Mesothelial cell of epicardium (in vitro differentiated cells): ENCODE measurements at regions not wholly inside any gene's neighbourhood (a gene's known extent, or its start where the extent isn't known, plus 50 kb on each side); places are given as distances from the start of the nearest gene placed in this dataset.
"Not testable (repeated sequence)": the region's sequence is repeated elsewhere in the genome, so short reads cannot be mapped to it uniquely, and the experiment has no call there.

ENCODE experiments used
- DNase-seq, 2 experiments: peaks; one replicate each; pipeline ENCODE4 v3.0.0; 2021; ENCODE audit warnings: low spot score in 2 of 2; ENCODE audit not compliant: unreplicated experiment in 2 of 2
- H3K27ac Mint-ChIP-seq: 2 replicates; pipeline ENCODE4 v1.8.0; 2021; ENCODE audit warnings: mixed read lengths
- H3K27me3 Mint-ChIP-seq: 2 replicates; pipeline ENCODE4 v1.8.0; 2021; ENCODE audit warnings: low read depth, mixed read lengths
- H3K36me3 Mint-ChIP-seq: 2 replicates; pipeline ENCODE4 v1.8.0; 2021; ENCODE audit warnings: mixed read lengths
- H3K4me1 Mint-ChIP-seq: 2 replicates; pipeline ENCODE4 v1.8.0; 2021; ENCODE audit warnings: mixed read lengths
- H3K4me3 Mint-ChIP-seq: 2 replicates; pipeline ENCODE4 v1.8.0; 2021; ENCODE audit warnings: mild to moderate bottlenecking, moderate library complexity, mixed read lengths
- H3K9me3 Mint-ChIP-seq: 2 replicates; pipeline ENCODE4 v1.8.0; 2021; ENCODE audit warnings: mixed read lengths
- TF ChIP-seq, protein P1 (sequence below): fragments of 200-600 bp; sonication (generic); IDR thresholded peaks from one replicate; pipeline ENCODE4 v1.5.0; 2021; ENCODE audit warnings: antibody characterized with exemption; ENCODE audit not compliant: unreplicated experiment

DNA sequence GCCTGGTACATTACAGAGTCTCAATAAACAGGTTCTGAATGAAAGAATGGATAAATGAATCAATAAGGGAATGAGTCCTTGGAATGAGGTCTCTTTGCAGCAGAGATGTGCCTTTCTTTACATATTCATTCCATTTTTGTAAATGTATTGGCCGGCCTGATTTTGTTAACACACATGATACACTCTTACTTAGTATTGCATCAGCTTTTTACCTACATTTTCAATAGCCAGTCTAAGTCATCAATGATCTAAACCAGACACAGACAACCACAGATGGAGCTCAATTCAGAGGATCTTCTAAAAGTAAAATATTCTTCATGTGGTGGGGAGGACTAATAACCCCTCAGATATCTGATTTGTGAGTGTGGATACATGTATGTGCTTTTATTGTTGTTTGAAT lies 653.1 kb downstream of the LMO4 start:
- no peak overlapping the region for H3K27ac Mint-ChIP-seq
- DNase-seq: no peak
- peaks cover 18% of the 10 kb centered on the region for H3K27me3 Mint-ChIP-seq
- peaks cover 4% of the 10 kb centered on the region for H3K9me3 Mint-ChIP-seq
- H3K36me3 Mint-ChIP-seq: no peaks in the 10 kb centered on the region
- H3K4me3 Mint-ChIP-seq: no peak overlapping the region
- peaks cover 10% of the 10 kb centered on the region for H3K4me1 Mint-ChIP-seq
- TF ChIP-seq, protein P1, sequence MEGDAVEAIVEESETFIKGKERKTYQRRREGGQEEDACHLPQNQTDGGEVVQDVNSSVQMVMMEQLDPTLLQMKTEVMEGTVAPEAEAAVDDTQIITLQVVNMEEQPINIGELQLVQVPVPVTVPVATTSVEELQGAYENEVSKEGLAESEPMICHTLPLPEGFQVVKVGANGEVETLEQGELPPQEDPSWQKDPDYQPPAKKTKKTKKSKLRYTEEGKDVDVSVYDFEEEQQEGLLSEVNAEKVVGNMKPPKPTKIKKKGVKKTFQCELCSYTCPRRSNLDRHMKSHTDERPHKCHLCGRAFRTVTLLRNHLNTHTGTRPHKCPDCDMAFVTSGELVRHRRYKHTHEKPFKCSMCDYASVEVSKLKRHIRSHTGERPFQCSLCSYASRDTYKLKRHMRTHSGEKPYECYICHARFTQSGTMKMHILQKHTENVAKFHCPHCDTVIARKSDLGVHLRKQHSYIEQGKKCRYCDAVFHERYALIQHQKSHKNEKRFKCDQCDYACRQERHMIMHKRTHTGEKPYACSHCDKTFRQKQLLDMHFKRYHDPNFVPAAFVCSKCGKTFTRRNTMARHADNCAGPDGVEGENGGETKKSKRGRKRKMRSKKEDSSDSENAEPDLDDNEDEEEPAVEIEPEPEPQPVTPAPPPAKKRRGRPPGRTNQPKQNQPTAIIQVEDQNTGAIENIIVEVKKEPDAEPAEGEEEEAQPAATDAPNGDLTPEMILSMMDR: no peak

DNA sequence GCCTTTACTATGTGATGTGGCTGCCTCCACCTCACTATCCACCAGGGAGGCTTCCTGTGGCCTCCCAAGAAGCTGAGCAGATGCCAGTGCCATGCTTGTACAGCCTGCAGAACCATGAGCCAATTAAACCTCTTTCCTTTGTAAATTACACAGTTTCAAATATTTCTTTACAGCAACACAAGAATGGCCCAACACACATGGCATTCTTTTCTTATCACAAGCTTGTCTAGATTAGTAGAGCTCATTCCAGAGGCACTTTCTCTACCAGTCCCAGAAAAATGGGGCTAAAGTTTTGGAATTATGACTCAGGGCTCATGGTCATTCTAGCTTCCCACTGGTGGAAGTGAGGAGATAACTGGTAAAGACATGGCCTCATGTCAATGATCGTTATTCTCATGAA lies 655.2 kb downstream of the LMO4 start:
- H3K9me3 Mint-ChIP-seq: peaks cover 4% of the 10 kb centered on the region
- TF ChIP-seq, protein P1: no peak
- peaks cover 32% of the 10 kb centered on the region for H3K27me3 Mint-ChIP-seq
- H3K4me1 Mint-ChIP-seq: peaks cover 10% of the 10 kb centered on the region
- no peak for DNase-seq
- no peak overlapping the region for H3K4me3 Mint-ChIP-seq
- no peaks in the 10 kb centered on the region for H3K36me3 Mint-ChIP-seq
- no peak overlapping the region for H3K27ac Mint-ChIP-seq

DNA sequence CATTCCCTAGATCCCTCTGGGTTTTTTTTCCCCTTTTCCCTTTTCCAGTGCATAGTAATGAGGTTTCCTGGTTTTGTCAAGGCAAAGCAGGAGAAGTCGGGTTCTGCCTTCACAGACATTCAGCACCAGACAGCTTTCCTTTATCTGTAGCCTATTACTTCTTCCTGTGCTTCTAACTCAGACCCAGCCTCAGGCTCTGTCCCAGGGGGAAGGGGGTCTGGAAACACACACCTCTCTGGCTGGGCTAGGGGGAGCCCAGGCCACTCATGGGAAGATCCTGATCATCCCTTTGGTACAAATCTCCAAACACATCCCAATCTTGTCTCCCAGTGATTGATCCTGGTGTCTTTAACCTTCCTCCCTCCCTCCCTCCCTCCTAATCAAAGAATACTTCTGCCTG lies 656.4 kb downstream of the LMO4 start:
- Mint-ChIP-seq H3K4me1 (no peaks in the 10 kb centered on the region), H3K36me3 (no peaks in the 10 kb centered on the region), H3K9me3 (peaks cover 4% of the 10 kb centered on the region), H3K4me3 (no peak overlapping the region), H3K27me3 (peaks cover 42% of the 10 kb centered on the region), H3K27ac (no peak overlapping the region)
- TF ChIP-seq, protein P1: no peak
- DNase-seq: no peak

DNA sequence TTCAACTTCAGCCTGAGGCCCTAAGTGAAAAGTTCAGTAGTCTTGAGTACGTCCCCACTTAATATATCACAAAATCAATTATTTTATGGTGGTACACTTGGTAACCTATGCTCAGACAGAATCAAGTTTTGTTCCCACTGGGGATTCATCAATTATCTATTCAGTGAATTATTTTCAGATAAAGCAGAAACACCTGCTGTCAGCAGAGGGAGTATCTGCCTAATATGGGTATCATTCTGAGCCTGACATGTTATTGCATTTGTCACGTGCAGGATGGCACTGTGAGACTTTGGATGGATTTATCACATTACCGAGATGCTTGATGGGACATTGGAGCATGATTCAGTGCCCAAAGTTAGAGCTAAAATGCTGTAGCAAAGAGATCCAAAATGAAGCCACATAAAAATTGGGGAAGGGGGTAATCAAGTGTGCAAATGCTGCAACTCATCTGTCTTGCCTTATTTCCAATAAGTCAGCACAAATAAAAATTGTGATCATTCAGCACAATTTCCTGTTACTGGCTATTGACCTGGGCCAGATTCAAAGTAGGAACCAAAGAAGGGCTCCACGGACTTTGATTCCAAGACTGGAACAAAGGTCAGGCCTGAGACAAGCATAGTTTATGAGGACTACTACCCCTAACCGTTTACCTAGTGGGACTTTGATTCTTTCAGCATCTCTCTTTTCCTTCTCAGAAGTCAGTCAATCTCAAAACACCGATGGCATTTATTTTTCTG lies 657.6 kb downstream of the LMO4 start:
- Mint-ChIP-seq H3K9me3 (peaks cover 4% of the 10 kb centered on the region), H3K27me3 (peaks cover 51% of the 10 kb centered on the region), H3K4me1 (no peaks in the 10 kb centered on the region), H3K36me3 (no peaks in the 10 kb centered on the region), H3K4me3 (no peak overlapping the region), H3K27ac (no peak overlapping the region)
- no peak for DNase-seq
- TF ChIP-seq, protein P1: no peak

DNA sequence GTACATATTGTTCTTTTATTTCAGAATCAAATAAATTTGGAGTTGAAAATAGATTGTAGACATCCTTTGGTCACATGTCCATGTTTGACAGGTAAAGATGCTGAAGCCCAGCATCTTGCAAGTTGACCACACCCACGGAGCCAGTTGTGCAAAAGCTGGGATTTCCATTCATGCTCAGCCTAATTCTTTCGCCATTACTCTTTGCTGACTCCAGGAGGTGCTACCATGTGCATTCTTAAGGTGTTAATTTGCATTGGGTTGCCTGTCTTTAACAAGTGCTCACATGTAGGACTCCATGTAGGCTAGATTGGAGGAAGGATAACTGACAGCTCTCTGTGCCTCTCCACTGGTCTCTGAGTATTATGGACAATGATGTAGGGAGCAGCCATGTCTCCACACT lies 660.7 kb downstream of the LMO4 start:
- TF ChIP-seq, protein P1: no peak

DNA sequence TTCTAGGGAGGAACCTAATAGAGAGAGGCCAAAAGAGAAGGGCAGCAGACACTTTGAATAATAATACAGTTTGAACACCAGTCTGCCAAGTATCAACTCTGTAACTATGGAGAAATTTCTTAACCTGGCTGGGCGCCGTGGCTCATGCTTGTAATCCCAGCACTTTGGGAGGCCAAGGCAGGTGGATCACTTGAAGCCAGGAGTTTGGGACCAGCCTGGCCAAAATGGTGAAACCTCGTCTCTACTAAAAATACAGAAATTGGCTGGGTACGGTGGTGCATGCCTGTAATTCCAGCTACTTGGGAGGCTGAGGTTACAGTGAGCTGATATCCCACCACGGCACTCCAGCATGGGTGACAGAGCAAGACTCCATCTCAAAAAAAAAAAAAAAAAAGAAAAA lies 663.9 kb downstream of the LMO4 start:
- not testable (repeated sequence) for H3K4me1 Mint-ChIP-seq, H3K9me3 Mint-ChIP-seq, H3K27ac Mint-ChIP-seq, DNase-seq, H3K36me3 Mint-ChIP-seq, H3K4me3 Mint-ChIP-seq
- peaks cover 44% of the 10 kb centered on the region for H3K27me3 Mint-ChIP-seq

More for the DNA sequence above, 660.7 kb downstream of the LMO4 start:
- peaks cover 3% of the 10 kb centered on the region for H3K4me1 Mint-ChIP-seq
- H3K4me3 Mint-ChIP-seq: no peak overlapping the region
- DNase-seq: no peak
- no peaks in the 10 kb centered on the region for H3K9me3 Mint-ChIP-seq
- peaks cover 53% of the 10 kb centered on the region for H3K27me3 Mint-ChIP-seq
- no peak overlapping the region for H3K27ac Mint-ChIP-seq
- no peaks in the 10 kb centered on the region for H3K36me3 Mint-ChIP-seq
